ENCODE measurements at regions not wholly inside any gene's neighbourhood (a gene's known extent, or its start where the extent isn't known, plus 50 kb on each side); places are given as distances from the start of the nearest gene placed in this dataset.

GRCh38 chr5:54693936-54694657, 176.5 kb downstream of the SNX18 start:
- peaks cover 0 to 3% of the 10 kb centered on the region in 2 donors for H3K27me3 Mint-ChIP-seq
- DNase-seq, result no peak
- ChIA-PET POLR2A (ENCODE audit: partially characterized antibody) (interaction anchor here (1.6 kb wide), 1 partner anchor 50 kb away, joined by 4 read pairs; no protein-coding TSS in a partner anchor), CTCF (ENCODE audit: partially characterized antibody) (no interaction called here)
- Histone ChIP-seq H3K9me3 (ENCODE audit: control insufficient read depth in 1 of 2, low read length in 2 of 2) (no peaks in the 10 kb centered on the region), H3K4me3 (ENCODE audit: low read length in 2 of 2) (no peak overlapping the region), H3K27me3 (ENCODE audit: insufficient read depth, low read length) (no peaks in the 10 kb centered on the region), H3K27ac (ENCODE audit: low read depth, low read length) (no peak overlapping the region), H3K36me3 (ENCODE audit: insufficient read depth, low read length) (no peaks in the 10 kb centered on the region), H3K4me1 (ENCODE audit: insufficient read depth, low read length) (no peaks in the 10 kb centered on the region)
- H3K4me1 Mint-ChIP-seq, result peaks cover 0 to 4% (median 0%) of the 10 kb centered on the region in 4 donors
- peaks cover 0 to 5% (median 0%) of the 10 kb centered on the region in 8 donors for H3K9me3 Mint-ChIP-seq
- peak overlapping the region in 1 of 8 donors; percentile 29 for H3K4me3 Mint-ChIP-seq
- H3K36me3 Mint-ChIP-seq, result no peaks in the 10 kb centered on the region
- intact Hi-C loops (cut with micrococcal nuclease), result no loop called here
- no peak overlapping the region for H3K27ac Mint-ChIP-seq

DNA sequence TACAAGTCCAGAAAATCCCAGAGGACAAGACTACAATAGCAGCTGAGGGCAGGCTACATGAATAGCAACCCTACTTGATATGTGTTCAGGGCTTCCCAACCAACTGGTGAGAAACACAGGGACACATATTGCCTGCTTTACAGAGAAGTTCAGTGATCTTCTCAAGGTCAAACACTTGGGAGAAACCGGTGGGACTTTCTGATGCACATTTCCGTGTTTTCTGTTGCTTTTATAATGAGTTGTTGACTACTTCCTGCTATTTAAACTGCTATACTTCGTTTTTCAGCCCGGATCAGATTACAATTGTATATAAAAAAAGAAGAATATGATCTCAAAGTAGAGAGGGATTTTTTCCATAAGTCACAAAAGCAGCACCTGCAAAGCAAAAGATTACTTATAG, 175.1 kb downstream of the SNX18 start:
- no peak for DNase-seq
- H3K27ac ChIP-seq (ENCODE audit: low read depth, low read length), result no peak overlapping the region
- H3K4me1 ChIP-seq (ENCODE audit: insufficient read depth, low read length), result no peaks in the 10 kb centered on the region
- Mint-ChIP-seq H3K9me3 (peaks cover 0 to 17% (median 4%) of the 10 kb centered on the region in 8 donors), H3K27me3 (peaks cover 0 to 3% of the 10 kb centered on the region in 2 donors), H3K4me3 (no peak overlapping the region), H3K36me3 (no peaks in the 10 kb centered on the region), H3K27ac (no peak overlapping the region), H3K4me1 (peaks cover 0 to 4% (median 0%) of the 10 kb centered on the region in 4 donors)
- H3K36me3 ChIP-seq (ENCODE audit: insufficient read depth, low read length), result no peaks in the 10 kb centered on the region
- ChIA-PET CTCF (ENCODE audit: partially characterized antibody) (no interaction called here), POLR2A (ENCODE audit: partially characterized antibody) (no interaction called here)
- intact Hi-C loops (cut with micrococcal nuclease), result no loop called here
- no peak overlapping the region for H3K4me3 ChIP-seq (ENCODE audit: low read length in 2 of 2)
- no peaks in the 10 kb centered on the region for H3K27me3 ChIP-seq (ENCODE audit: insufficient read depth, low read length)
- H3K9me3 ChIP-seq (ENCODE audit: control insufficient read depth in 1 of 2, low read length in 2 of 2), result no peaks in the 10 kb centered on the region

- H3K36me3 Mint-ChIP-seq, result no peaks in the 10 kb centered on the region
- intact Hi-C loops (cut with micrococcal nuclease), result no loop called here
- peak overlapping the region in 1 of 7 donors; percentile 38 for H3K27ac Mint-ChIP-seq
- H3K27me3 ChIP-seq (ENCODE audit: insufficient read depth, low read length), result no peaks in the 10 kb centered on the region
- no peaks in the 10 kb centered on the region for H3K4me1 ChIP-seq (ENCODE audit: insufficient read depth, low read length)
- CTCF ChIA-PET (ENCODE audit: partially characterized antibody), result no interaction called here
- POLR2A ChIA-PET (ENCODE audit: partially characterized antibody), result no interaction called here
- peaks cover 0 to 4% (median 0%) of the 10 kb centered on the region in 4 donors for H3K4me1 Mint-ChIP-seq
- no peak overlapping the region for H3K27ac ChIP-seq (ENCODE audit: low read depth, low read length)
- no peak overlapping the region for H3K4me3 Mint-ChIP-seq
- no peaks in the 10 kb centered on the region for H3K9me3 ChIP-seq (ENCODE audit: control insufficient read depth in 1 of 2, low read length in 2 of 2)
- H3K4me3 ChIP-seq (ENCODE audit: low read length in 2 of 2), result no peak overlapping the region
- no peaks in the 10 kb centered on the region for H3K36me3 ChIP-seq (ENCODE audit: insufficient read depth, low read length)
- no peak for DNase-seq
- peaks cover 0 to 3% of the 10 kb centered on the region in 2 donors for H3K27me3 Mint-ChIP-seq
- H3K9me3 Mint-ChIP-seq, result peaks cover 0 to 19% (median 6%) of the 10 kb centered on the region in 8 donors
Observed at GRCh38 chr5:54691656-54692055, 174.1 kb downstream of the SNX18 start.

- no peak overlapping the region for H3K4me3 Mint-ChIP-seq
- H3K27me3 Mint-ChIP-seq, result peaks cover 0 to 3% of the 10 kb centered on the region in 2 donors
- Histone ChIP-seq H3K27me3 (ENCODE audit: insufficient read depth, low read length) (no peaks in the 10 kb centered on the region), H3K4me3 (ENCODE audit: low read length in 2 of 2) (no peak overlapping the region), H3K27ac (ENCODE audit: low read depth, low read length) (no peak overlapping the region), H3K9me3 (ENCODE audit: control insufficient read depth in 1 of 2, low read length in 2 of 2) (no peaks in the 10 kb centered on the region), H3K36me3 (ENCODE audit: insufficient read depth, low read length) (no peaks in the 10 kb centered on the region), H3K4me1 (ENCODE audit: insufficient read depth, low read length) (no peaks in the 10 kb centered on the region)
- ChIA-PET POLR2A (ENCODE audit: partially characterized antibody) (no interaction called here), CTCF (ENCODE audit: partially characterized antibody) (interaction anchor here (0.8 kb wide), 1 partner anchor 20 kb away, joined by 3 read pairs; no protein-coding TSS in a partner anchor)
- no peaks in the 10 kb centered on the region for H3K36me3 Mint-ChIP-seq
- H3K27ac Mint-ChIP-seq, result no peak overlapping the region
- DNase-seq, result no peak
- peaks cover 0 to 6% (median under 1%) of the 10 kb centered on the region in 4 donors for H3K4me1 Mint-ChIP-seq
- intact Hi-C loops (cut with micrococcal nuclease), result no loop called here
- peaks cover 2 to 19% (median 6%) of the 10 kb centered on the region in 8 donors for H3K9me3 Mint-ChIP-seq
Observed at GRCh38 chr5:54689411-54690251, 172.1 kb downstream of the SNX18 start.

- no peak overlapping the region for H3K27ac ChIP-seq (ENCODE audit: low read depth, low read length)
- H3K9me3 Mint-ChIP-seq, result peaks cover 0 to 9% (median 3%) of the 10 kb centered on the region in 8 donors
- no peak overlapping the region for H3K4me3 Mint-ChIP-seq
- no peak for DNase-seq
- ChIA-PET POLR2A (ENCODE audit: partially characterized antibody) (no interaction called here), CTCF (ENCODE audit: partially characterized antibody) (interaction anchor here (1.5 kb wide), 1 partner anchor 10 kb away, joined by 3 read pairs; no protein-coding TSS in a partner anchor)
- H3K4me1 Mint-ChIP-seq, result peaks cover 0 to 10% (median 3%) of the 10 kb centered on the region in 4 donors
- no peaks in the 10 kb centered on the region for H3K9me3 ChIP-seq (ENCODE audit: control insufficient read depth in 1 of 2, low read length in 2 of 2)
- H3K4me3 ChIP-seq (ENCODE audit: low read length in 2 of 2), result no peak overlapping the region
- H3K27me3 ChIP-seq (ENCODE audit: insufficient read depth, low read length), result no peaks in the 10 kb centered on the region
- H3K4me1 ChIP-seq (ENCODE audit: insufficient read depth, low read length), result no peaks in the 10 kb centered on the region
- no peaks in the 10 kb centered on the region for H3K36me3 Mint-ChIP-seq
- H3K27ac Mint-ChIP-seq, result no peak overlapping the region
- H3K36me3 ChIP-seq (ENCODE audit: insufficient read depth, low read length), result no peaks in the 10 kb centered on the region
- intact Hi-C loops (cut with micrococcal nuclease), result no loop called here
- no peaks in the 10 kb centered on the region for H3K27me3 Mint-ChIP-seq
Observed at GRCh38 chr5:54680998-54681397, 163.4 kb downstream of the SNX18 start.

DNA sequence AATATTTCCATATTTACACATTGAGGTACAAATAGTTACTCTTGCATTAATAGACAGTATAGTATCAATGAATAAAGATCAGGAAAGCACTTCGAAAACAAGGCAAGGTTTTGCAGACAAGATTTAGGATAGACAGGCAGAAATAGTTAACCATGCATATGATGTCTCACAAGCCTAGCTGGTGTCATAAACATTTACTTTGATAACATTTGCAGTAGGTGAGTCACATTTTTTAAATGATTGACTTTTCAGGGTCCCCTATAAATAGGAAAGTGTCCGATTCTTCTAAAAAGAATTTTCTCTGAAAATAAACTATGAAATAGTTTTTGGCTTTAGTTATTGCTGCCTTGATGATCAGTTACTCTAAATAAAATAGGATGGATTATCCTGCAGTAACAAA, 162.1 kb downstream of the SNX18 start:
- Histone ChIP-seq H3K4me3 (ENCODE audit: low read length in 2 of 2) (no peak overlapping the region), H3K27ac (ENCODE audit: low read depth, low read length) (no peak overlapping the region), H3K9me3 (ENCODE audit: control insufficient read depth in 1 of 2, low read length in 2 of 2) (no peaks in the 10 kb centered on the region), H3K36me3 (ENCODE audit: insufficient read depth, low read length) (no peaks in the 10 kb centered on the region), H3K27me3 (ENCODE audit: insufficient read depth, low read length) (no peaks in the 10 kb centered on the region), H3K4me1 (ENCODE audit: insufficient read depth, low read length) (peaks cover 2% of the 10 kb centered on the region)
- Mint-ChIP-seq H3K9me3 (peaks cover 0 to 7% (median 3%) of the 10 kb centered on the region in 8 donors), H3K27ac (no peak overlapping the region), H3K4me1 (peaks cover 6 to 13% (median 10%) of the 10 kb centered on the region in 4 donors), H3K4me3 (no peak overlapping the region), H3K27me3 (no peaks in the 10 kb centered on the region), H3K36me3 (no peaks in the 10 kb centered on the region)
- ChIA-PET POLR2A (ENCODE audit: partially characterized antibody) (no interaction called here), CTCF (ENCODE audit: partially characterized antibody) (no interaction called here)
- DNase-seq, result no peak
- intact Hi-C loops (cut with micrococcal nuclease), result no loop called here

- H3K4me3 ChIP-seq (ENCODE audit: low read length in 2 of 2), result no peak overlapping the region
- no peaks in the 10 kb centered on the region for H3K27me3 ChIP-seq (ENCODE audit: insufficient read depth, low read length)
- peaks cover 12% of the 10 kb centered on the region for H3K4me1 ChIP-seq (ENCODE audit: insufficient read depth, low read length)
- peaks cover 14 to 22% (median 19%) of the 10 kb centered on the region in 4 donors for H3K4me1 Mint-ChIP-seq
- no peaks in the 10 kb centered on the region for H3K9me3 ChIP-seq (ENCODE audit: control insufficient read depth in 1 of 2, low read length in 2 of 2)
- no peak for DNase-seq
- no peaks in the 10 kb centered on the region for H3K27me3 Mint-ChIP-seq
- H3K9me3 Mint-ChIP-seq, result peaks cover 0 to 7% (median 3%) of the 10 kb centered on the region in 8 donors
- H3K27ac ChIP-seq (ENCODE audit: low read depth, low read length), result no peak overlapping the region
- no peaks in the 10 kb centered on the region for H3K36me3 ChIP-seq (ENCODE audit: insufficient read depth, low read length)
- H3K4me3 Mint-ChIP-seq, result no peak overlapping the region
- ChIA-PET POLR2A (ENCODE audit: partially characterized antibody) (no interaction called here), CTCF (ENCODE audit: partially characterized antibody) (no interaction called here)
- no peak overlapping the region for H3K27ac Mint-ChIP-seq
- no peaks in the 10 kb centered on the region for H3K36me3 Mint-ChIP-seq
- intact Hi-C loops (cut with micrococcal nuclease), result no loop called here
Observed at GRCh38 chr5:54678737-54679136, 161.2 kb downstream of the SNX18 start.
